ENCODE measurements at regions not wholly inside any gene's neighbourhood (a gene's known extent, or its start where the extent isn't known, plus 50 kb on each side); places are given as distances from the start of the nearest gene placed in this dataset.

DNA sequence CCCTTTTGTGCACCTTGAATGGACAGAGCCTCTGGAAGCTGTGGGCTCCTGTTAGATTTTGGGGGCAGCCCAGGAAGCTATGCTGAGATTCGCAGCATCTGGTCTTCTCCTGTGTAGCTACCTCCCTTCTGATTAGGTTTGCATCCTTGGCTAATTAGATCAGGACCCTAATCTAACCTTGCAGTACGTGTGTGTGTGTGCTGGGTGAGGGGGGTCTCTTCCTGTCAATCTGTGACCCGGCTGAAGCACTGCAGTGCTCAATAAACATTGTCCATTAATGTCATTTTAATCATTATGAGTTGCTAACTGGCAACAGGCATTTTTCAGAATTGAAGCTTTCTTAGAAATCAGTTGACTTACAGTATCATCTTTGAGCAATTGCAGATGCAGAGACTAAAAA lies 229.1 kb upstream of the STXBP5 start:
- H3K27me3 Mint-ChIP-seq (ENCODE audit: unreplicated experiment): no peaks in the 10 kb centered on the region
- TF ChIP-seq, protein P1, sequence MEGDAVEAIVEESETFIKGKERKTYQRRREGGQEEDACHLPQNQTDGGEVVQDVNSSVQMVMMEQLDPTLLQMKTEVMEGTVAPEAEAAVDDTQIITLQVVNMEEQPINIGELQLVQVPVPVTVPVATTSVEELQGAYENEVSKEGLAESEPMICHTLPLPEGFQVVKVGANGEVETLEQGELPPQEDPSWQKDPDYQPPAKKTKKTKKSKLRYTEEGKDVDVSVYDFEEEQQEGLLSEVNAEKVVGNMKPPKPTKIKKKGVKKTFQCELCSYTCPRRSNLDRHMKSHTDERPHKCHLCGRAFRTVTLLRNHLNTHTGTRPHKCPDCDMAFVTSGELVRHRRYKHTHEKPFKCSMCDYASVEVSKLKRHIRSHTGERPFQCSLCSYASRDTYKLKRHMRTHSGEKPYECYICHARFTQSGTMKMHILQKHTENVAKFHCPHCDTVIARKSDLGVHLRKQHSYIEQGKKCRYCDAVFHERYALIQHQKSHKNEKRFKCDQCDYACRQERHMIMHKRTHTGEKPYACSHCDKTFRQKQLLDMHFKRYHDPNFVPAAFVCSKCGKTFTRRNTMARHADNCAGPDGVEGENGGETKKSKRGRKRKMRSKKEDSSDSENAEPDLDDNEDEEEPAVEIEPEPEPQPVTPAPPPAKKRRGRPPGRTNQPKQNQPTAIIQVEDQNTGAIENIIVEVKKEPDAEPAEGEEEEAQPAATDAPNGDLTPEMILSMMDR (IDR thresholded peaks at IDR 0.05; ENCODE audit: unreplicated experiment): no peak
- H3K9me3 Mint-ChIP-seq (ENCODE audit: unreplicated experiment): no peaks in the 10 kb centered on the region
- no peak for DNase-seq (ENCODE audit: low spot score)
- H3K4me1 Mint-ChIP-seq (ENCODE audit: unreplicated experiment): no peaks in the 10 kb centered on the region
- no peaks in the 10 kb centered on the region for H3K36me3 Mint-ChIP-seq (ENCODE audit: low read depth, unreplicated experiment)
- H3K4me3 Mint-ChIP-seq (ENCODE audit: unreplicated experiment): no peak overlapping the region
- no peak overlapping the region for H3K27ac Mint-ChIP-seq (ENCODE audit: unreplicated experiment)

DNA sequence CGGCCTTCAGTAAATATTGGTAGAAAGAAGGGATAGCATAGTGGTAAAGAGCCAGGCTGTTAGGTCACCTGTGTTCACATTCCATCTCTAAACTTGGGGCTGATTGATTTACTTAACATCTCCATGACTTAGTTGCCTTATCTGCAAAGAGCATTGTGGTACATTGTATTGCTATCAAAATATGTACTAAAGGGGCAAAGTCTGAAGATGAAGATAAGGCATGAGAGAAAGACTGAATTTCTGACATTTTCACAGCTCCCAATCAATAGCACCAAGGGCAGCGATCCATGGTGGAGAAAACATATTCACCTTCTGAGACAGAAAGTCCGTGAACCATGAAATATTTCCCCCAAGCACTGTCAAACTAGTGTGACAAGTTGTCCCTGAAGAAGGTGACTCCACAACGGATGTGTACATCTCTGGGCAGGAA lies 223.3 kb upstream of the STXBP5 start:
- H3K9me3 Mint-ChIP-seq (ENCODE audit: unreplicated experiment): no peaks in the 10 kb centered on the region
- no peaks in the 10 kb centered on the region for H3K27me3 Mint-ChIP-seq (ENCODE audit: unreplicated experiment)
- H3K4me3 Mint-ChIP-seq (ENCODE audit: unreplicated experiment): no peak overlapping the region
- DNase-seq (ENCODE audit: low spot score): no peak
- TF ChIP-seq, protein P1 (IDR thresholded peaks at IDR 0.05; ENCODE audit: unreplicated experiment): no peak
- no peaks in the 10 kb centered on the region for H3K4me1 Mint-ChIP-seq (ENCODE audit: unreplicated experiment)
- H3K27ac Mint-ChIP-seq (ENCODE audit: unreplicated experiment): no peak overlapping the region
- H3K36me3 Mint-ChIP-seq (ENCODE audit: low read depth, unreplicated experiment): no peaks in the 10 kb centered on the region

DNA sequence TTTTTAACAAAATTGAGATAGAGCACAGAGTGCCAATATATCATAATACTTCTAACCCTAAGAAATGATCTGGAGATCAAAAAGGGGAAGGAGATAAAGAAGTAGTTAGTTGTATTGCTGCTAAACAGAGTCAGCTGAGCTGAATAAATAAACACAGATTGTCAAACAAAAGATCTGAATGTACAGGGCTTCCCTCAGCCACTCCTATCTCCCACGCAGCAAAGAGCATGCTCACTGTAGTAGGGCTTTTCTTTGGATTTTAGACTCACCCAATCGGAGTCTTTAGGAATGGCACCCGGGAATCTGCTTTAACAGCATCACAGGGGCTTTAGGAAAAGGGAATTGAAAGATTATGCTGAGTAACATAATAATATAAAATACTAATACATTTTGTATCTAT lies 222.2 kb upstream of the STXBP5 start:
- Mint-ChIP-seq H3K27ac (ENCODE audit: unreplicated experiment) (no peak overlapping the region), H3K36me3 (ENCODE audit: low read depth, unreplicated experiment) (no peaks in the 10 kb centered on the region), H3K27me3 (ENCODE audit: unreplicated experiment) (no peaks in the 10 kb centered on the region), H3K4me1 (ENCODE audit: unreplicated experiment) (no peaks in the 10 kb centered on the region), H3K4me3 (ENCODE audit: unreplicated experiment) (no peak overlapping the region), H3K9me3 (ENCODE audit: unreplicated experiment) (no peaks in the 10 kb centered on the region)
- TF ChIP-seq, protein P1 (IDR thresholded peaks at IDR 0.05; ENCODE audit: unreplicated experiment): no peak
- no peak for DNase-seq (ENCODE audit: low spot score)

DNA sequence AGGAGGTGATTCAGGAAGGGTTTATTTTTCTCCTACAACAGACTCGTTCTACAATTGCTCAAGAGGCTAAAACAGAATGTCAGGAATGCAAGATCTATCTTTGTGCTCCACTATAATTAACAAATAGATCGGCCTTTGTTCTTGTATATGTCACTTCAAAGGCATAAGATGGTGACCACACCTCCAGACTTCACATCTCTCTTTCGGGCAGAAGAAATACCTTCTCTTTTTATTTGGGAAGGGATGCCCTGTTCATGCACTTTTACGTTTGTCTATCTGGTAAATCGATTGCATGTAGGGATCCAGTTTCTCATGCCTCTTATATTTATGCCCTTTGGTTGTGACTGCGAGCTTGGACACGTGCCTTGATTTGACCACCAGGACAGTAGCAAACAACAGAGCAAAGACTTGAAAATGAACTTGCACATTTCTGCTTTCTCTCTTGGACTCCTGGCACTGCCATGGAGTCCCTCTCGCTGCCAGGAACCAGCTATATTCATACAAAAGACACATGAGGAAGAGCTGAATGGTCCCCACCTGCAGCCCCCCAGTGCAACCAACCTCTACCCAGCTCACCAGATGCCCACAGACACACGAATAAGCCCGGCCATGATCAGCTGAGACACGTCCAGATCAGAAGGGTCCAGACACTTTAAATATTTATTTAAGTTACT lies 219.8 kb upstream of the STXBP5 start:
- no peaks in the 10 kb centered on the region for H3K36me3 Mint-ChIP-seq (ENCODE audit: low read depth, unreplicated experiment)
- no peak overlapping the region for H3K4me3 Mint-ChIP-seq (ENCODE audit: unreplicated experiment)
- H3K9me3 Mint-ChIP-seq (ENCODE audit: unreplicated experiment): no peaks in the 10 kb centered on the region
- no peak for DNase-seq (ENCODE audit: low spot score)
- no peak overlapping the region for H3K27ac Mint-ChIP-seq (ENCODE audit: unreplicated experiment)
- TF ChIP-seq, protein P1 (IDR thresholded peaks at IDR 0.05; ENCODE audit: unreplicated experiment): no peak
- no peaks in the 10 kb centered on the region for H3K27me3 Mint-ChIP-seq (ENCODE audit: unreplicated experiment)
- no peaks in the 10 kb centered on the region for H3K4me1 Mint-ChIP-seq (ENCODE audit: unreplicated experiment)

DNA sequence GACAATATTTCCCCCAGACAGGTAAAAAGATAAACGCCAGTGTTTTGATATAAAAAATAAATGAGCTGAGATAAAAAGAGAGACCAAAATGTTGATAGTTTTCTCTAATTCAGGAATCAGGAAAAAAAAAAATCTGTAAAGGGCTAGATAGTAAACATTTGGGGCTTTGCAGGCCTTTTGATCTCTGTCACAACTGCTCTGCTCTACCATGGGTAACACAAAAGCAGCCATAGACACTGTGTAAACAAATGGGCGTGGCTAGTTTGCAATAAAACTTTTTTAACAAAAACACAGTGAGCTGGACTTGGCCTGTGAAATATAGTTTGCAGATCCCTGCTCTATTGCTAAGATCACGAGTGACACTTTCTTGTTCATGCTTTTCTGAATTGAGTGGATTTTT lies 219.1 kb upstream of the STXBP5 start:
- Mint-ChIP-seq H3K4me1 (ENCODE audit: unreplicated experiment) (no peaks in the 10 kb centered on the region), H3K27me3 (ENCODE audit: unreplicated experiment) (no peaks in the 10 kb centered on the region)
- TF ChIP-seq, protein P1 (IDR thresholded peaks at IDR 0.05; ENCODE audit: unreplicated experiment): no peak

More for the DNA sequence above, 219.1 kb upstream of the STXBP5 start:
- no peaks in the 10 kb centered on the region for H3K36me3 Mint-ChIP-seq (ENCODE audit: low read depth, unreplicated experiment)
- DNase-seq (ENCODE audit: low spot score): no peak
- H3K9me3 Mint-ChIP-seq (ENCODE audit: unreplicated experiment): no peaks in the 10 kb centered on the region
- no peak overlapping the region for H3K27ac Mint-ChIP-seq (ENCODE audit: unreplicated experiment)
- no peak overlapping the region for H3K4me3 Mint-ChIP-seq (ENCODE audit: unreplicated experiment)
